PC-9 (cell line): ENCODE measurements at regions not wholly inside any gene's neighbourhood (a gene's known extent, or its start where the extent isn't known, plus 50 kb on each side); places are given as distances from the start of the nearest gene placed in this dataset.

ENCODE experiments used
- CTCF ChIP-seq: fragments of 200-600 bp; sonication (generic); conservative IDR thresholded peaks from 2 replicates; pipeline ENCODE4 v1.6.1; 2017; ENCODE audit warnings: mixed run types, antibody characterized with exemption, mild to moderate bottlenecking, moderate library complexity
- EZH2 ChIP-seq: fragments of 200-600 bp; sonication (generic); IDR thresholded peaks from 2 replicates; pipeline ENCODE4 v1.8.0; 2017; ENCODE audit warnings: antibody characterized with exemption, low read depth

- TF ChIP-seq CTCF: no peak
- no peak for TF ChIP-seq EZH2
Observed at GRCh38 chr2:16138811-16139662, 198.7 kb downstream of the MYCN start.
